ENCODE measurements at regions not wholly inside any gene's neighbourhood (a gene's known extent, or its start where the extent isn't known, plus 50 kb on each side); places are given as distances from the start of the nearest gene placed in this dataset.

- FAIRE-seq (no peak), DNase-seq (no peak), ATAC-seq (no peak)
- H3K4me1 ChIP-seq: no peaks in the 10 kb centered on the region
- peaks cover 0 to 4% (median 0%) of the 10 kb centered on the region in 3 donors for H3K36me3 ChIP-seq
- no peaks in the 10 kb centered on the region for H3K9me3 ChIP-seq
- intact Hi-C loops (cut with DNase I): no loop called here
- no peak for TF ChIP-seq CTCF (IDR thresholded peaks at IDR 0.05)
- H3K27ac ChIP-seq: no peak overlapping the region
- H3K4me3 ChIP-seq: no peak overlapping the region
- 93 to 96% methylated on average over 5 of the region's 5 CpGs for WGBS, 2 donors
- H3K27me3 ChIP-seq: no peaks in the 10 kb centered on the region
Measured at GRCh38 chr17:21540502-21540901, 151.8 kb upstream of the KCNJ18 start.

GRCh38 chr17:21542070-21542469 is 150.3 kb upstream of the KCNJ18 start:
- H3K9me3 ChIP-seq: no peaks in the 10 kb centered on the region
- 74 to 83% methylated on average over 2 of the region's 2 CpGs for WGBS, 2 donors
- DNase-seq (no peak), FAIRE-seq (no peak), ATAC-seq (no peak)
- no peak overlapping the region for H3K4me3 ChIP-seq
- H3K4me1 ChIP-seq: no peaks in the 10 kb centered on the region
- intact Hi-C loops (cut with DNase I): no loop called here
- H3K27me3 ChIP-seq: no peaks in the 10 kb centered on the region
- no peak overlapping the region for H3K27ac ChIP-seq
- TF ChIP-seq CTCF (IDR thresholded peaks at IDR 0.05): no peak
- peaks cover 0 to 4% (median 0%) of the 10 kb centered on the region in 3 donors for H3K36me3 ChIP-seq

GRCh38 chr17:21542991-21543390 is 149.3 kb upstream of the KCNJ18 start:
- Histone ChIP-seq H3K9me3 (no peaks in the 10 kb centered on the region), H3K4me1 (no peaks in the 10 kb centered on the region), H3K4me3 (no peak overlapping the region), H3K36me3 (peaks cover 0 to 4% (median 0%) of the 10 kb centered on the region in 3 donors), H3K27me3 (no peaks in the 10 kb centered on the region), H3K27ac (no peak overlapping the region)
- no peak for FAIRE-seq
- no peak for ATAC-seq
- DNase-seq: no peak
- no peak for TF ChIP-seq CTCF (IDR thresholded peaks at IDR 0.05)
- WGBS, 2 donors: 83 to 98% methylated on average over 4 of the region's 4 CpGs
- intact Hi-C loops (cut with DNase I): no loop called here

- no peak for TF ChIP-seq CTCF (IDR thresholded peaks at IDR 0.05)
- FAIRE-seq (no peak), DNase-seq (no peak), ATAC-seq (no peak)
- peaks cover 0 to 4% (median 0%) of the 10 kb centered on the region in 3 donors for H3K36me3 ChIP-seq
- intact Hi-C loops (cut with DNase I): no loop called here
- no peaks in the 10 kb centered on the region for H3K27me3 ChIP-seq
- H3K4me1 ChIP-seq: peaks cover 0 to 8% (median 6%) of the 10 kb centered on the region in 3 donors
- no peaks in the 10 kb centered on the region for H3K9me3 ChIP-seq
- H3K27ac ChIP-seq: no peak overlapping the region
- no peak overlapping the region for H3K4me3 ChIP-seq
- 83 to 93% methylated on average over 3 of the region's 3 CpGs for WGBS, 2 donors
Measured at GRCh38 chr17:21545064-21545463, 147.3 kb upstream of the KCNJ18 start.

GRCh38 chr17:21548236-21548635 is 144.1 kb upstream of the KCNJ18 start:
- intact Hi-C loops (cut with DNase I): no loop called here
- Histone ChIP-seq H3K4me1 (peaks cover 0 to 12% (median 8%) of the 10 kb centered on the region in 3 donors), H3K36me3 (no peaks in the 10 kb centered on the region), H3K27ac (no peak overlapping the region), H3K4me3 (no peak overlapping the region), H3K9me3 (no peaks in the 10 kb centered on the region), H3K27me3 (no peaks in the 10 kb centered on the region)
- DNase-seq (no peak), ATAC-seq (no peak), FAIRE-seq (no peak)
- TF ChIP-seq CTCF (IDR thresholded peaks at IDR 0.05): no peak
- 95% methylated on average over 3 of the region's 3 CpGs for WGBS, 2 donors
